MM.1S (cell line): ENCODE measurements at regions not wholly inside any gene's neighbourhood (a gene's known extent, or its start where the extent isn't known, plus 50 kb on each side); places are given as distances from the start of the nearest gene placed in this dataset.

Experiments used
- DNase-seq: peaks from one replicate; pipeline ENCODE4 v3.0.0-alpha.2; 2015
- H2AFZ ChIP-seq: fragments of 300-600 bp; sonication (generic); 2 replicates; pipeline ENCODE4 v1.6.0; 2016; ENCODE audit warnings: antibody characterized with exemption, low read length
- H3F3A ChIP-seq: fragments of 300-600 bp; sonication (generic); 2 replicates; pipeline ENCODE4 v1.6.1; 2016; ENCODE audit warnings: mild to moderate bottlenecking, antibody characterized with exemption, low read length, moderate library complexity, mixed read lengths; ENCODE audit not compliant: insufficient read depth
- H3K27ac ChIP-seq: fragments of 300-600 bp; sonication (generic); 2 replicates; pipeline ENCODE4 v1.5.1; 2016; ENCODE audit warnings: mild to moderate bottlenecking, low read length
- H3K27me3 ChIP-seq: fragments of 300-600 bp; sonication (generic); replicated peaks from 2 replicates; pipeline ENCODE4 v1.6.0; 2016; ENCODE audit warnings: low read length; ENCODE audit not compliant: insufficient read depth
- H3K36me3 ChIP-seq: fragments of 300-600 bp; sonication (generic); replicated peaks from 2 replicates; pipeline ENCODE4 v1.6.1; 2016; ENCODE audit warnings: mild to moderate bottlenecking, low read length, mixed read lengths; ENCODE audit not compliant: insufficient read depth
- H3K4me1 ChIP-seq: fragments of 300-600 bp; sonication (generic); 2 replicates; pipeline ENCODE4 v1.6.1; 2016; ENCODE audit warnings: low read length, mixed read lengths
- H3K4me2 ChIP-seq: fragments of 300-600 bp; sonication (generic); 2 replicates; pipeline ENCODE4 v1.6.0; 2016; ENCODE audit warnings: low read depth, low read length
- H3K4me3 ChIP-seq: fragments of 300-600 bp; sonication (generic); 2 replicates; pipeline ENCODE4 v1.5.1; 2016; ENCODE audit warnings: low read length, mixed read lengths
- H3K79me2 ChIP-seq: fragments of 300-600 bp; sonication (generic); 2 replicates; pipeline ENCODE4 v1.6.1; 2016; ENCODE audit warnings: mixed run types, low read length, mixed read lengths
- H3K9ac ChIP-seq: fragments of 300-600 bp; sonication (generic); 2 replicates; pipeline ENCODE4 v1.6.1; 2016; ENCODE audit warnings: low read length, mixed read lengths
- H3K9me2 ChIP-seq: fragments of 300-600 bp; sonication (generic); replicated peaks from 2 replicates; pipeline ENCODE4 v1.6.1; 2016; ENCODE audit warnings: mild to moderate bottlenecking, low read length, mixed read lengths; ENCODE audit not compliant: insufficient read depth
- H3K9me3 ChIP-seq: fragments of 300-600 bp; sonication (generic); replicated peaks from 2 replicates; pipeline ENCODE4 v1.6.1; 2016; ENCODE audit warnings: mild to moderate bottlenecking, low read length, mixed read lengths; ENCODE audit not compliant: insufficient read depth
- H4K20me1 ChIP-seq: fragments of 300-600 bp; sonication (generic); 2 replicates; pipeline ENCODE4 v1.6.1; 2016; ENCODE audit warnings: mild to moderate bottlenecking, low read length, moderate library complexity, mixed read lengths; ENCODE audit not compliant: insufficient read depth
- CTCF ChIP-seq: fragments of 300-600 bp; sonication (generic); IDR thresholded peaks from 2 replicates; pipeline ENCODE4 v1.5.1; 2016; ENCODE audit warnings: antibody characterized with exemption, low read length, mixed read lengths
- EZH2 ChIP-seq: fragments of 300-600 bp; sonication (generic); optimal IDR thresholded peaks from 2 replicates; pipeline ENCODE3; 2017; ENCODE audit warnings: low read depth, mild to moderate bottlenecking, antibody characterized with exemption, low read length, mixed read lengths
- EZH2phosphoT487 ChIP-seq: fragments of 300-600 bp; sonication (generic); IDR thresholded peaks from 2 replicates; pipeline ENCODE4 v1.6.1; 2018; ENCODE audit warnings: antibody characterized with exemption, low read length

- Histone ChIP-seq H3K9me3 (no peaks in the 10 kb centered on the region), H3K4me1 (no peaks in the 10 kb centered on the region), H3K79me2 (no peaks in the 10 kb centered on the region), H3K27ac (no peak overlapping the region), H3F3A (no peaks in the 10 kb centered on the region), H3K27me3 (no peaks in the 10 kb centered on the region), H3K36me3 (no peaks in the 10 kb centered on the region), H3K4me3 (no peak overlapping the region), H3K9me2 (no peaks in the 10 kb centered on the region), H4K20me1 (no peaks in the 10 kb centered on the region), H3K4me2 (no peak overlapping the region), H2AFZ (no peak overlapping the region), H3K9ac (no peak overlapping the region)
- DNase-seq: no peak
- TF ChIP-seq EZH2phosphoT487: no peak
- no peak for TF ChIP-seq CTCF
- no peak for TF ChIP-seq EZH2
Measured at GRCh38 chr21:16847211-16847610, 665.6 kb upstream of the CXADR start.

DNA sequence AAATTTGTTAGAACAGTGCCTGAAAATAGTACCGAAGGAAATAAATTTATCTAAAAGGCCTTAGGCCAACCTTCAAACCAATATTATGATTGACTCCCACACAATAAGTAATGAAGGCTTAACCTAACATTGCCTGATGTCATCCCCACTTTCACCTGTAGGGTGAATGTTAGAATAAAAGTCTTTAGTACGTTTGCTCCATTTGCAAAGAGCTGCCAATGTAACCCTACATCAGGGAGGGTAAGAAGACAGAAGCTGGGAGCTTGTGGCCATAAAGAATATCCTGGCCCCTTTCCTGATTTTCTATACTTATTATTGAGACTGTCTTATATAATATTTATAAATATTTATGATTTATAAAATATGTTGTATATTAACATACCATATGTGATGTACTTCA is 661.8 kb upstream of the CXADR start:
- H3K9me3 ChIP-seq: no peaks in the 10 kb centered on the region
- no peak overlapping the region for H3K9ac ChIP-seq
- no peaks in the 10 kb centered on the region for H3K27me3 ChIP-seq
- H3K4me2 ChIP-seq: no peak overlapping the region
- H3K9me2 ChIP-seq: no peaks in the 10 kb centered on the region
- H3K4me1 ChIP-seq: no peaks in the 10 kb centered on the region
- H3K36me3 ChIP-seq: no peaks in the 10 kb centered on the region
- TF ChIP-seq EZH2 (no peak), CTCF (no peak), EZH2phosphoT487 (no peak)
- DNase-seq: no peak
- H2AFZ ChIP-seq: no peak overlapping the region
- H3F3A ChIP-seq: no peaks in the 10 kb centered on the region
- H4K20me1 ChIP-seq: no peaks in the 10 kb centered on the region
- no peaks in the 10 kb centered on the region for H3K79me2 ChIP-seq
- no peak overlapping the region for H3K27ac ChIP-seq
- H3K4me3 ChIP-seq: no peak overlapping the region

GRCh38 chr21:16855164-16855667 is 657.6 kb upstream of the CXADR start:
- Histone ChIP-seq H3K27ac (no peak overlapping the region), H3K79me2 (no peaks in the 10 kb centered on the region), H3K36me3 (no peaks in the 10 kb centered on the region), H2AFZ (no peak overlapping the region), H3K4me1 (no peaks in the 10 kb centered on the region), H3F3A (no peaks in the 10 kb centered on the region), H3K27me3 (no peaks in the 10 kb centered on the region), H3K9me3 (no peaks in the 10 kb centered on the region), H3K9me2 (no peaks in the 10 kb centered on the region), H3K4me2 (no peak overlapping the region), H3K4me3 (no peak overlapping the region), H3K9ac (no peak overlapping the region), H4K20me1 (no peaks in the 10 kb centered on the region)
- no peak for DNase-seq
- TF ChIP-seq CTCF: no peak
- TF ChIP-seq EZH2phosphoT487: no peak
- TF ChIP-seq EZH2: no peak
